B cell (primary cell): ENCODE measurements at regions not wholly inside any gene's neighbourhood (a gene's known extent, or its start where the extent isn't known, plus 50 kb on each side); places are given as distances from the start of the nearest gene placed in this dataset.

Experiments
- ATAC-seq: fragments of 200-7000 bp; cut with Tn5 transposase; one replicate; pipeline ENCODE4 v1.10.0; 2021; ENCODE audit warnings: low read depth, mild to moderate bottlenecking, moderate number of reproducible peaks, moderate library complexity
- CTCF ChIA-PET: fragments of 350-600 bp; sonication (Branson Sonifier 250); formaldehyde crosslinking; loops from one replicate; lab custom pipeline; 2021; ENCODE audit warnings: antibody characterized with exemption, inconsistent platforms; lab: Charles Lee
- POLR2A ChIA-PET: fragments of 350-600 bp; sonication (Branson Sonifier 250); formaldehyde crosslinking; loops from one replicate; lab custom pipeline; 2021; ENCODE audit warnings: antibody characterized with exemption; lab: Charles Lee
- DNase-seq: peaks from one replicate; pipeline ENCODE4 v3.0.0; 2013
- H2AFZ ChIP-seq: 2 replicates; pipeline ENCODE4 v1.6.1; 2012; ENCODE audit warnings: mild to moderate bottlenecking, low read depth, low read length; ENCODE audit not compliant: insufficient read depth, poor library complexity, severe bottlenecking
- H3K27ac ChIP-seq, 2 donors: 1 replicate in 1 of 2; 2 replicates in 1 of 2; pipeline ENCODE4 v1.5.1; 2012 to 2013; ENCODE audit warnings: low read length in 2 of 2, mild to moderate bottlenecking in 2 of 2, moderate library complexity in 1 of 2
- H3K27me3 ChIP-seq, 4 experiments: fragments of 200-600 bp in 1 of 4; sonication (generic) in 1 of 4; replicated peaks in 1 of 4; 1 replicate in 2 of 4; 2 replicates in 2 of 4; pipeline versions ENCODE4 v1.6.1 to v1.7.0; 2013 to 2016; ENCODE audit warnings: low read length in 3 of 4, mild to moderate bottlenecking in 2 of 4, mixed read lengths in 1 of 4, moderate library complexity in 1 of 4; ENCODE audit not compliant: insufficient read depth in 4 of 4, control insufficient read depth in 3 of 4; ENCODE audit errors: control extremely low read depth in 1 of 4
- H3K36me3 ChIP-seq, 2 experiments: replicated peaks in 1 of 2; 1 replicate in 1 of 2; 2 replicates in 1 of 2; pipeline versions ENCODE4 v1.6.1 to v1.7.1; 2013; ENCODE audit warnings: low read length in 1 of 2; ENCODE audit not compliant: insufficient read depth in 2 of 2, control insufficient read depth in 1 of 2; ENCODE audit errors: control extremely low read depth in 1 of 2, extremely low read depth in 1 of 2
- H3K4me1 ChIP-seq, 2 donors: fragments of 200-600 bp in 1 of 2; sonication (generic) in 1 of 2; 1 replicate in 1 of 2; 2 replicates in 1 of 2; pipeline versions ENCODE4 v1.5.1 to v1.6.1; 2013 to 2017; ENCODE audit warnings: low read length in 2 of 2; ENCODE audit not compliant: control insufficient read depth in 2 of 2, insufficient read depth in 2 of 2
- H3K4me2 ChIP-seq: replicated peaks from 2 replicates; pipeline ENCODE3; 2012; ENCODE audit warnings: mild to moderate bottlenecking, low read depth, low read length; ENCODE audit not compliant: poor library complexity, severe bottlenecking
- H3K4me3 ChIP-seq, 5 experiments: fragments of 200-600 bp in 1 of 5; sonication (generic) in 1 of 5; 1 replicate in 3 of 5; 2 replicates in 2 of 5; pipeline versions ENCODE4 v1.5.1 to v1.7.0; 2011 to 2016; ENCODE audit warnings: low read length in 4 of 5, mild to moderate bottlenecking in 4 of 5, low read depth in 2 of 5, control low read depth in 1 of 5, moderate library complexity in 1 of 5; ENCODE audit not compliant: insufficient read depth in 1 of 5; ENCODE audit errors: control extremely low read depth in 1 of 5, extremely low read depth in 1 of 5
- H3K79me2 ChIP-seq: fragments of 200-600 bp; sonication (generic); one replicate; pipeline ENCODE4 v1.6.0; 2016; ENCODE audit warnings: low read length; ENCODE audit not compliant: control insufficient read depth, insufficient read depth
- H3K9ac ChIP-seq: fragments of 200-600 bp; sonication (generic); 2 replicates; pipeline ENCODE4 v1.6.1; 2017; ENCODE audit warnings: mild to moderate bottlenecking, low read length, moderate library complexity
- H3K9me3 ChIP-seq, 3 donors: one replicate each; pipeline versions ENCODE4 v1.6.1 to v1.7.1; 2013; ENCODE audit warnings: low read length in 2 of 3; ENCODE audit not compliant: control insufficient read depth in 2 of 3, insufficient read depth in 1 of 3; ENCODE audit errors: control extremely low read depth in 1 of 3
- H4K20me1 ChIP-seq: 2 replicates; pipeline ENCODE4 v1.6.0; 2012; ENCODE audit warnings: mild to moderate bottlenecking, low read length; ENCODE audit not compliant: insufficient read depth, control insufficient read depth, poor library complexity, severe bottlenecking
- H3K27ac Mint-ChIP-seq: one replicate; pipeline ENCODE4 v1.8.0; 2021; ENCODE audit warnings: mixed read lengths
- H3K27me3 Mint-ChIP-seq: one replicate; pipeline ENCODE4 v1.8.0; 2021; ENCODE audit warnings: mixed read lengths
- H3K4me1 Mint-ChIP-seq: one replicate; pipeline ENCODE4 v1.8.0; 2021; ENCODE audit warnings: mixed read lengths
- H3K4me3 Mint-ChIP-seq: one replicate; pipeline ENCODE4 v1.8.0; 2021; ENCODE audit warnings: mixed read lengths
- H3K9me3 Mint-ChIP-seq: one replicate; pipeline ENCODE4 v1.8.0; 2022; ENCODE audit warnings: mixed read lengths; ENCODE audit not compliant: insufficient read depth
- EZH2 ChIP-seq: IDR thresholded peaks from 2 replicates; pipeline ENCODE4 v1.6.1; 2012; ENCODE audit warnings: borderline replicate concordance, low read depth, mild to moderate bottlenecking, moderate library complexity, low read length; ENCODE audit not compliant: insufficient read depth, poor library complexity, severe bottlenecking
- WGBS: methylation state at CpG from one replicate; pipeline ENCODE4 v1.1.5; 2013; ENCODE audit warnings: missing lambda C conversion rate; ENCODE audit not compliant: insufficient coverage; 5-methylcytosine and 5-hydroxymethylcytosine counted together
- intact Hi-C: fragments of 100-400 bp; cut with micrococcal nuclease; formaldehyde crosslinking; loops from one replicate; pipeline ENCODE4 v1.10.0; 2022
- TF ChIP-seq, protein P1 (sequence below): fragments of 200-600 bp; IDR thresholded peaks from one replicate; pipeline ENCODE4 v1.8.0; 2022; ENCODE audit warnings: antibody characterized with exemption, mild to moderate bottlenecking

DNA sequence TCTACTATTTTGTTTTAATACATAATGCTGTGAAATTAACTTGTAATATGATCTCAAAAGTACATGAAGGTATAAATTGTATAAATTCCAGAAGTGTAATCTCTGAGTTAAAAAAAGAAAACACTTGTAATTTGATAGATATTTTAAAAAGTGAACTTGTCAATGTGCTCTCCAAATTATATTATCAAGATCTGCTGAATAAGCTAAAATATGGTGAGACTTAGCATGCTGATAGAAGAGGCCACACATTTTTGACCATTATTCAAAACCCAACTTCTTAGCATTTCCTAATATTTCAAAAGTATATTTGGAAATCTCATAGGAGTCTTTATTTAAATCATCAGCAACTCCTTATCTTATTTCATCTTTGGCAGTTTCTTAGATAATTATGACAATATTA, 657.1 kb upstream of the BOD1L1 start:
- Mint-ChIP-seq H3K4me3 (no peak overlapping the region), H3K27me3 (no peaks in the 10 kb centered on the region), H3K4me1 (peaks cover under 1% of the 10 kb centered on the region), H3K27ac (no peak overlapping the region), H3K9me3 (peaks cover 9% of the 10 kb centered on the region)
- Histone ChIP-seq H4K20me1 (no peaks in the 10 kb centered on the region), H3K36me3 (no peaks in the 10 kb centered on the region), H3K27me3 (no peaks in the 10 kb centered on the region), H2AFZ (no peak overlapping the region), H3K9me3 (peaks cover 0 to 3% (median 0%) of the 10 kb centered on the region in 3 donors), H3K9ac (no peak overlapping the region), H3K4me2 (no peak overlapping the region), H3K4me1 (no peaks in the 10 kb centered on the region), H3K79me2 (no peaks in the 10 kb centered on the region), H3K4me3 (no peak overlapping the region), H3K27ac (no peak overlapping the region)
- TF ChIP-seq, protein P1, sequence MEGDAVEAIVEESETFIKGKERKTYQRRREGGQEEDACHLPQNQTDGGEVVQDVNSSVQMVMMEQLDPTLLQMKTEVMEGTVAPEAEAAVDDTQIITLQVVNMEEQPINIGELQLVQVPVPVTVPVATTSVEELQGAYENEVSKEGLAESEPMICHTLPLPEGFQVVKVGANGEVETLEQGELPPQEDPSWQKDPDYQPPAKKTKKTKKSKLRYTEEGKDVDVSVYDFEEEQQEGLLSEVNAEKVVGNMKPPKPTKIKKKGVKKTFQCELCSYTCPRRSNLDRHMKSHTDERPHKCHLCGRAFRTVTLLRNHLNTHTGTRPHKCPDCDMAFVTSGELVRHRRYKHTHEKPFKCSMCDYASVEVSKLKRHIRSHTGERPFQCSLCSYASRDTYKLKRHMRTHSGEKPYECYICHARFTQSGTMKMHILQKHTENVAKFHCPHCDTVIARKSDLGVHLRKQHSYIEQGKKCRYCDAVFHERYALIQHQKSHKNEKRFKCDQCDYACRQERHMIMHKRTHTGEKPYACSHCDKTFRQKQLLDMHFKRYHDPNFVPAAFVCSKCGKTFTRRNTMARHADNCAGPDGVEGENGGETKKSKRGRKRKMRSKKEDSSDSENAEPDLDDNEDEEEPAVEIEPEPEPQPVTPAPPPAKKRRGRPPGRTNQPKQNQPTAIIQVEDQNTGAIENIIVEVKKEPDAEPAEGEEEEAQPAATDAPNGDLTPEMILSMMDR = no peak
- TF ChIP-seq EZH2 = no peak
- ChIA-PET CTCF (no interaction called here), POLR2A (no interaction called here)
- no peak for ATAC-seq
- intact Hi-C loops = no loop called here
- DNase-seq = no peak

DNA sequence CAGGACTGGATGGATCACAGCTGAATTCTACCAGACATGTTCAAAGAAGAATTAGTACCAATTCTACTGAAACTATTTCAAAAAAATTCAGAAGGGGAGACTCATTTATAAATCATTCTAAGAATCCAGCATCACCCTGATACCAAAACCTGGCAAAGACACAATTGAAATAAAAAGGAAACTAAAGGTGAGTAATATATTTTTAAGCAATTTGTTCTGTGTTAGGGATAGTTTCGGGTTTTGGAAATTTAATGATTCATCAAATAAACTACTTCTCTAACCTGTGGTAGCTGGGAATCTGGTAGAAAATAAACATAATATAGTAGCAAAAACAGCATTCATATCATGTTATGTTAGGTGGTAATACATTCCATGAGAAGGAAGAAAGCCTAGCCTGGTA, 662.2 kb upstream of the BOD1L1 start:
- intact Hi-C loops = no loop called here
- peaks cover 5% of the 10 kb centered on the region for H3K27me3 Mint-ChIP-seq
- POLR2A ChIA-PET = no interaction called here

More for the DNA sequence above, 662.2 kb upstream of the BOD1L1 start:
- no peak overlapping the region for H3K9ac ChIP-seq
- Mint-ChIP-seq H3K27ac (no peak overlapping the region), H3K9me3 (peaks cover 9% of the 10 kb centered on the region), H3K4me1 (no peaks in the 10 kb centered on the region), H3K4me3 (no peak overlapping the region)
- no peak overlapping the region for H3K4me3 ChIP-seq
- H3K36me3 ChIP-seq = no peaks in the 10 kb centered on the region
- H3K4me2 ChIP-seq = no peak overlapping the region
- no peak overlapping the region for H2AFZ ChIP-seq
- no peaks in the 10 kb centered on the region for H3K4me1 ChIP-seq
- ATAC-seq (no peak), DNase-seq (no peak)
- H3K27ac ChIP-seq = no peak overlapping the region
- WGBS = no CpG with 5 or more reads among the region's 1 CpG
- TF ChIP-seq EZH2 = no peak
- TF ChIP-seq, protein P1 = no peak
- H3K79me2 ChIP-seq = no peaks in the 10 kb centered on the region
- no peaks in the 10 kb centered on the region for H3K27me3 ChIP-seq
- CTCF ChIA-PET = no interaction called here
- no peaks in the 10 kb centered on the region for H4K20me1 ChIP-seq
- H3K9me3 ChIP-seq = peaks cover 0 to 3% (median 0%) of the 10 kb centered on the region in 3 donors
